Gastrocnemius medialis (tissue), 4 donors: ENCODE measurements at regions not wholly inside any gene's neighbourhood (a gene's known extent, or its start where the extent isn't known, plus 50 kb on each side); places are given as distances from the start of the nearest gene placed in this dataset.
"Not testable (repeated sequence)": the region's sequence is repeated elsewhere in the genome, so short reads cannot be mapped to it uniquely, and the experiment has no call there.

Experiments used
- ATAC-seq, 2 donors: fragments of 150-250 bp; one replicate each; pipeline ENCODE4 v1.9.1; 2016
- DNase-seq, 2 donors: peaks; one replicate each; pipeline ENCODE4 v3.0.0-alpha.2; 2019
- H3K27ac ChIP-seq, 4 donors: fragments of 200-600 bp; sonication (generic); 1 replicate in 1 of 4; 2 replicates in 3 of 4; pipeline ENCODE4 v1.5.1; 2016 to 2018; ENCODE audit warnings: mild to moderate bottlenecking in 2 of 4, moderate library complexity in 1 of 4
- H3K27me3 ChIP-seq, 3 donors: fragments of 200-600 bp; sonication (generic) in 2 of 3; 1 replicate in 1 of 3; 2 replicates in 2 of 3; pipeline versions ENCODE4 v1.5.1 to v1.6.0; 2016 to 2019; ENCODE audit warnings: mild to moderate bottlenecking in 1 of 3, moderate library complexity in 1 of 3
- H3K36me3 ChIP-seq, 2 donors: fragments of 200-600 bp; sonication (generic) in 1 of 2; one replicate each; pipeline ENCODE4 v1.5.1; 2017 to 2018
- H3K4me1 ChIP-seq, 2 donors: fragments of 200-600 bp; sonication (generic) in 1 of 2; one replicate each; pipeline ENCODE4 v1.5.1; 2016 to 2017; ENCODE audit warnings: mild to moderate bottlenecking in 2 of 2
- H3K4me3 ChIP-seq, 4 donors: fragments of 200-600 bp; sonication (generic) in 3 of 4; 1 replicate in 1 of 4; 2 replicates in 3 of 4; pipeline ENCODE4 v1.5.1; 2016 to 2019; ENCODE audit warnings: mild to moderate bottlenecking in 2 of 4
- H3K9me3 ChIP-seq, 3 donors: fragments of 200-600 bp; sonication (generic) in 2 of 3; 1 replicate in 1 of 3; 2 replicates in 2 of 3; pipeline ENCODE4 v1.5.1; 2016 to 2019
- POLR2A ChIP-seq, 2 donors: fragments of 450-650 bp; IDR thresholded peaks; one replicate each; pipeline ENCODE4 v1.6.1; 2017; ENCODE audit warnings: antibody characterized with exemption in 2 of 2, mild to moderate bottlenecking in 2 of 2, moderate library complexity in 2 of 2
- in situ Hi-C, 4 donors: fragments of 200-750 bp; cut with MboI; loops; one replicate each; pipeline versions ENCODE4 v1.15.0 to v1.8.0; 2017; ENCODE audit warnings: low sequenced_read_pairs in 4 of 4
- intact Hi-C: fragments of 100-400 bp; cut with DNase I; formaldehyde crosslinking; loops from one replicate; pipeline ENCODE4 v1.15.1; 2023; ENCODE audit warnings: low total_unique reads
- TF ChIP-seq, protein P1 (sequence below), 5 experiments: fragments of 450-650 bp in 3 of 5; fragments of 200-600 bp in 2 of 5; sonication (generic) in 2 of 5; IDR thresholded peaks in 4 of 5; conservative IDR thresholded peaks in 1 of 5; 1 replicate in 4 of 5; 2 replicates in 1 of 5; pipeline ENCODE4 v1.5.1; 2016 to 2019; ENCODE audit warnings: antibody characterized with exemption in 5 of 5, mild to moderate bottlenecking in 3 of 5, moderate library complexity in 3 of 5

DNA sequence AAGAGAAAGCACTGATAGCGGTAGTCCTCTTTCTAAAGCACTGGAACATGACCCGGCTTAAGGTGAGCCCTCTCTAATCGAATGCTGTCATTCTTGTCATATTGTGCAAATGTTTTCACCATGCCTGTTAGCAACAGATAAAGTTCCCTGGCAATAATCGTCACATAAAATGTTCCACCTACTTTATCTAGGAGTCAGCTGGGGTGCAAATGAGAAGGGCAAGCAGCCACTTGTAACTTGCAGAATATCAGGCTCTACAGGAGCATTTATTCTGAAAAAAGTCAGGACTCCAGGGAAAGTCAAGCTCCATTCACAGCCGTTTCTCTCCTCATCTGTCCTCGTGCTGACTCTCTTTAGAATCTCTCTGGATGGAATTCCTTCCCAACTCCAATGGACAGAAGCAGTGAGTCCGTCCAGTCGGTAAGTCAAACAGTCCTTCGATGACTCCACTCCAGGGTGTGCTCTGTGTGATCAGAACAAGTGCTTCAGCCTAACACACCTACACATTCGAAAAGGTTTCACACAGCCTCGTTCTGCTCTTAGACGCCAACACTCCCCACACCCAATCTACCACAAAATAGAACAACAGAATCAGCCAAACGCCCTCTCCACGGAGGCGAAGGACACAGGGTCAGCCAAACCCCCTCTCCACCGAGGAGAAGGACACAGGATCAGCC is 101.7 kb upstream of the FRG1 start:
- DNase-seq, result no peak
- no peaks in the 10 kb centered on the region for H3K9me3 ChIP-seq
- ATAC-seq, result no peak
- H3K27me3 ChIP-seq, result no peaks in the 10 kb centered on the region
- no peaks in the 10 kb centered on the region for H3K4me1 ChIP-seq
- no peak overlapping the region for H3K4me3 ChIP-seq
- no peak overlapping the region for H3K27ac ChIP-seq
- no peak for TF ChIP-seq POLR2A (IDR thresholded peaks at IDR 0.05)
- TF ChIP-seq, protein P1, sequence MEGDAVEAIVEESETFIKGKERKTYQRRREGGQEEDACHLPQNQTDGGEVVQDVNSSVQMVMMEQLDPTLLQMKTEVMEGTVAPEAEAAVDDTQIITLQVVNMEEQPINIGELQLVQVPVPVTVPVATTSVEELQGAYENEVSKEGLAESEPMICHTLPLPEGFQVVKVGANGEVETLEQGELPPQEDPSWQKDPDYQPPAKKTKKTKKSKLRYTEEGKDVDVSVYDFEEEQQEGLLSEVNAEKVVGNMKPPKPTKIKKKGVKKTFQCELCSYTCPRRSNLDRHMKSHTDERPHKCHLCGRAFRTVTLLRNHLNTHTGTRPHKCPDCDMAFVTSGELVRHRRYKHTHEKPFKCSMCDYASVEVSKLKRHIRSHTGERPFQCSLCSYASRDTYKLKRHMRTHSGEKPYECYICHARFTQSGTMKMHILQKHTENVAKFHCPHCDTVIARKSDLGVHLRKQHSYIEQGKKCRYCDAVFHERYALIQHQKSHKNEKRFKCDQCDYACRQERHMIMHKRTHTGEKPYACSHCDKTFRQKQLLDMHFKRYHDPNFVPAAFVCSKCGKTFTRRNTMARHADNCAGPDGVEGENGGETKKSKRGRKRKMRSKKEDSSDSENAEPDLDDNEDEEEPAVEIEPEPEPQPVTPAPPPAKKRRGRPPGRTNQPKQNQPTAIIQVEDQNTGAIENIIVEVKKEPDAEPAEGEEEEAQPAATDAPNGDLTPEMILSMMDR (IDR thresholded peaks at IDR 0.05 in 4 of 5, conservative IDR thresholded peaks at IDR 0.05 in 1 of 5), result no peak
- no peaks in the 10 kb centered on the region for H3K36me3 ChIP-seq
- in situ Hi-C loops, result no loop called here
- intact Hi-C loops, result no loop called here

DNA sequence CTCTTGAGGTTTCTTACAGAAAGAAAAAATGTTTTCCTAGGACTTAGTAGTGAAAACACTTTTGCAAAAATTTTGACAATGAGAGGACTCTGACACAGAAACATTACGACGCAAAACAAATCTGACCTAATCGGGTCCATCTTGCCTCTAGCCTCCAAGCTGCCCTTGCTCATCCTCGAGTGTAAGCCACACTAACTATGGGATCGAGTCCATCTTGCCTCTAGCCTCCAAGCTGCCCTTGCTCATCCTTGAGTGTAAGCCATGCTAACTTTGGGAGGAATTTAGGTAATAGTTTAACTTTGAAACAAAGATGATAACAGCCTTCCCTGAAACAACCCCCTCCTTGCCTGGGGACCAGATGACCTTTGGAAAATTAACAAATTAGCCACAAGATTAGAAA is 100.3 kb upstream of the FRG1 start:
- DNase-seq (no peak), ATAC-seq (no peak)
- intact Hi-C loops (no loop called here), in situ Hi-C loops (no loop called here)
- Histone ChIP-seq H3K27me3 (no peaks in the 10 kb centered on the region), H3K36me3 (no peaks in the 10 kb centered on the region), H3K9me3 (no peaks in the 10 kb centered on the region), H3K27ac (no peak overlapping the region), H3K4me1 (no peaks in the 10 kb centered on the region), H3K4me3 (no peak overlapping the region)
- TF ChIP-seq POLR2A (IDR thresholded peaks at IDR 0.05), result no peak
- TF ChIP-seq, protein P1 (IDR thresholded peaks at IDR 0.05 in 4 of 5, conservative IDR thresholded peaks at IDR 0.05 in 1 of 5), result no peak

- H3K36me3 ChIP-seq, result no peaks in the 10 kb centered on the region
- in situ Hi-C loops (no loop called here), intact Hi-C loops (no loop called here)
- no peak overlapping the region for H3K27ac ChIP-seq
- no peak overlapping the region for H3K4me3 ChIP-seq
- no peaks in the 10 kb centered on the region for H3K9me3 ChIP-seq
- no peaks in the 10 kb centered on the region for H3K27me3 ChIP-seq
- no peaks in the 10 kb centered on the region for H3K4me1 ChIP-seq
- no peak for DNase-seq
- no peak for ATAC-seq
- no peak for TF ChIP-seq POLR2A (IDR thresholded peaks at IDR 0.05)
- TF ChIP-seq, protein P1 (IDR thresholded peaks at IDR 0.05 in 4 of 5, conservative IDR thresholded peaks at IDR 0.05 in 1 of 5), result no peak
Observed at GRCh38 chr4:189843413-189844009, 97.2 kb upstream of the FRG1 start.

GRCh38 chr4:189845145-189845846 is 95.4 kb upstream of the FRG1 start:
- no peaks in the 10 kb centered on the region for H3K27me3 ChIP-seq
- H3K36me3 ChIP-seq, result no peaks in the 10 kb centered on the region
- H3K27ac ChIP-seq, result no peak overlapping the region
- no peak for DNase-seq
- TF ChIP-seq POLR2A (IDR thresholded peaks at IDR 0.05), result no peak
- TF ChIP-seq, protein P1 (IDR thresholded peaks at IDR 0.05 in 4 of 5, conservative IDR thresholded peaks at IDR 0.05 in 1 of 5), result no peak
- in situ Hi-C loops, result no loop called here
- H3K9me3 ChIP-seq, result no peaks in the 10 kb centered on the region
- no peak overlapping the region for H3K4me3 ChIP-seq
- no peak for ATAC-seq
- intact Hi-C loops, result no loop called here
- H3K4me1 ChIP-seq, result no peaks in the 10 kb centered on the region

GRCh38 chr4:189846094-189846493 is 94.6 kb upstream of the FRG1 start:
- H3K36me3 ChIP-seq, ATAC-seq, H3K27ac ChIP-seq, H3K9me3 ChIP-seq, H3K27me3 ChIP-seq, H3K4me1 ChIP-seq, H3K4me3 ChIP-seq, intact Hi-C loops, DNase-seq, in situ Hi-C loops: not testable (repeated sequence)

DNA sequence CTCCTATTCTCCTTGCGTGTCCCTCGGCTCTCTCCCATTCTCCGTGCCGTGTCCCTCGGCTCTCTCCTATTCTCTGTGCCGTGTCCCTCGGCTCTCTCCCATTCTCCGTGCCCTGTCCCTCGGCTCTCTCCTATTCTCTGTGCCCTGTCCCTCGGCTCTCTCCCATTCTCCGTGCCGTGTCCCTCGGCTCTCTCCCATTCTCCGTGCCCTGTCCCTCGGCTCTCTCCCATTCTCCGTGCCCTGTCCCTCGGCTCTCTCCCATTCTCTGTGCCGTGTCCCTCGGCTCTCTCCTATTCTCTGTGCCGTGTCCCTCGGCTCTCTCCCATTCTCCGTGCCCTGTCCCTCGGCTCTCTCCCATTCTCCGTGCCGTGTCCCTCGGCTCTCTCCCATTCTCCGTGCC is 94.1 kb upstream of the FRG1 start:
- intact Hi-C loops, H3K4me3 ChIP-seq, in situ Hi-C loops, H3K9me3 ChIP-seq, H3K4me1 ChIP-seq, ATAC-seq, H3K27me3 ChIP-seq, H3K27ac ChIP-seq, H3K36me3 ChIP-seq, DNase-seq: not testable (repeated sequence)

DNA sequence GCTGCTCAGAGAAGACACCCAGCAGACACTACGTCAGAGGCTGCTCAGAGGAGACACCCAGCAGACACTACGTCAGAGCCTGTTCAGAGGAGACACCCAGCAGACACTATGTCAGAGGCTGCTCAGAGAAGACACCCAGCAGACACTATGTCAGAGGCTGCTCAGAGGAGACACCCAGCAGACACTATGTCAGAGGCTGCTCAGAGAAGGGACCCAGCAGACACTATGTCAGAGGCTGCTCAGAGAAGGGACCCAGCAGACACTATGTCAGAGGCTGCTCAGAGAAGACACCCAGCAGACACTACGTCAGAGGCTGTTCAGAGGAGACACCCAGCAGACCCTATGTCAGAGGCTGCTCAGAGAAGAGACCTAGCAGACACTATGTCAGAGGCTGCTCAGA is 92.0 kb upstream of the FRG1 start:
- H3K27me3 ChIP-seq, ATAC-seq, intact Hi-C loops, H3K4me1 ChIP-seq, H3K36me3 ChIP-seq, in situ Hi-C loops, H3K4me3 ChIP-seq, DNase-seq, H3K9me3 ChIP-seq, H3K27ac ChIP-seq: not testable (repeated sequence)
